GM23338 (cell line): ENCODE measurements at regions not wholly inside any gene's neighbourhood (a gene's known extent, or its start where the extent isn't known, plus 50 kb on each side); places are given as distances from the start of the nearest gene placed in this dataset.

Experiments
- CREB1 ChIP-seq: fragments of 250-450 bp; sonication (Bioruptor Pico); IDR thresholded peaks from 2 replicates; pipeline ENCODE4 v1.5.0; 2020; ENCODE audit warnings: low read depth, mild to moderate bottlenecking, moderate library complexity
- CTCF ChIP-seq, 2 experiments: fragments of 200-600 bp in 1 of 2; sonication (generic) in 1 of 2; conservative IDR thresholded peaks; 2 replicates each; pipeline versions ENCODE4 v1.5.1 to v1.6.1; 2016 to 2017; ENCODE audit warnings: antibody characterized with exemption in 2 of 2, low read depth in 2 of 2, mild to moderate bottlenecking in 2 of 2, moderate library complexity in 1 of 2
- EZH2 ChIP-seq: fragments of 200-600 bp; sonication (generic); IDR thresholded peaks from one replicate; pipeline ENCODE4 v1.8.0; 2017; ENCODE audit warnings: antibody characterized with exemption, mild to moderate bottlenecking, low read depth; ENCODE audit not compliant: unreplicated experiment
- EZH2phosphoT487 ChIP-seq: fragments of 200-600 bp; sonication (generic); IDR thresholded peaks from one replicate; pipeline ENCODE4 v1.8.1; 2018; ENCODE audit warnings: antibody characterized with exemption; ENCODE audit not compliant: unreplicated experiment
- JUNB ChIP-seq: IDR thresholded peaks from one replicate; pipeline ENCODE4 v1.6.1; 2016; ENCODE audit warnings: antibody characterized with exemption; ENCODE audit not compliant: unreplicated experiment
- NANOG ChIP-seq: IDR thresholded peaks from 2 replicates; pipeline ENCODE4 v1.6.1; 2016; ENCODE audit warnings: antibody characterized with exemption, borderline replicate concordance
- POLR2AphosphoS5 ChIP-seq: IDR thresholded peaks from 2 replicates; pipeline ENCODE4 v1.6.1; 2016; ENCODE audit warnings: antibody characterized with exemption, low read depth
- STAT1 ChIP-seq: IDR thresholded peaks from one replicate; pipeline ENCODE4 v1.6.1; 2016; ENCODE audit warnings: antibody characterized with exemption; ENCODE audit not compliant: unreplicated experiment
- ZNF114 ChIP-seq: fragments of 250-450 bp; sonication (Bioruptor Pico); IDR thresholded peaks from 2 replicates; pipeline ENCODE4 v1.5.0; 2020; ENCODE audit warnings: mild to moderate bottlenecking, moderate library complexity
- ZNF331 ChIP-seq: fragments of 250-450 bp; sonication (Bioruptor Pico); IDR thresholded peaks from 2 replicates; pipeline ENCODE4 v1.5.0; 2020; ENCODE audit warnings: low read depth, mild to moderate bottlenecking, moderate library complexity
- ZNF462 ChIP-seq: fragments of 250-450 bp; sonication (Bioruptor Pico); IDR thresholded peaks from 2 replicates; pipeline ENCODE4 v1.5.0; 2020; ENCODE audit warnings: mild to moderate bottlenecking, moderate library complexity
- TF ChIP-seq, protein P1 (sequence below): IDR thresholded peaks from one replicate; pipeline ENCODE4 v1.6.1; 2018; ENCODE audit warnings: antibody characterized with exemption; ENCODE audit not compliant: unreplicated experiment
- TF ChIP-seq, protein P2 (sequence below): IDR thresholded peaks from 2 replicates; pipeline ENCODE4 v1.6.1; 2016; ENCODE audit warnings: antibody characterized with exemption

- no peak for TF ChIP-seq CTCF (conservative IDR thresholded peaks at IDR 0.05; ENCODE audit: low read depth in 2 of 2)
- TF ChIP-seq, protein P1, sequence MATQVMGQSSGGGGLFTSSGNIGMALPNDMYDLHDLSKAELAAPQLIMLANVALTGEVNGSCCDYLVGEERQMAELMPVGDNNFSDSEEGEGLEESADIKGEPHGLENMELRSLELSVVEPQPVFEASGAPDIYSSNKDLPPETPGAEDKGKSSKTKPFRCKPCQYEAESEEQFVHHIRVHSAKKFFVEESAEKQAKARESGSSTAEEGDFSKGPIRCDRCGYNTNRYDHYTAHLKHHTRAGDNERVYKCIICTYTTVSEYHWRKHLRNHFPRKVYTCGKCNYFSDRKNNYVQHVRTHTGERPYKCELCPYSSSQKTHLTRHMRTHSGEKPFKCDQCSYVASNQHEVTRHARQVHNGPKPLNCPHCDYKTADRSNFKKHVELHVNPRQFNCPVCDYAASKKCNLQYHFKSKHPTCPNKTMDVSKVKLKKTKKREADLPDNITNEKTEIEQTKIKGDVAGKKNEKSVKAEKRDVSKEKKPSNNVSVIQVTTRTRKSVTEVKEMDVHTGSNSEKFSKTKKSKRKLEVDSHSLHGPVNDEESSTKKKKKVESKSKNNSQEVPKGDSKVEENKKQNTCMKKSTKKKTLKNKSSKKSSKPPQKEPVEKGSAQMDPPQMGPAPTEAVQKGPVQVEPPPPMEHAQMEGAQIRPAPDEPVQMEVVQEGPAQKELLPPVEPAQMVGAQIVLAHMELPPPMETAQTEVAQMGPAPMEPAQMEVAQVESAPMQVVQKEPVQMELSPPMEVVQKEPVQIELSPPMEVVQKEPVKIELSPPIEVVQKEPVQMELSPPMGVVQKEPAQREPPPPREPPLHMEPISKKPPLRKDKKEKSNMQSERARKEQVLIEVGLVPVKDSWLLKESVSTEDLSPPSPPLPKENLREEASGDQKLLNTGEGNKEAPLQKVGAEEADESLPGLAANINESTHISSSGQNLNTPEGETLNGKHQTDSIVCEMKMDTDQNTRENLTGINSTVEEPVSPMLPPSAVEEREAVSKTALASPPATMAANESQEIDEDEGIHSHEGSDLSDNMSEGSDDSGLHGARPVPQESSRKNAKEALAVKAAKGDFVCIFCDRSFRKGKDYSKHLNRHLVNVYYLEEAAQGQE: no peak
- TF ChIP-seq POLR2AphosphoS5: no peak
- TF ChIP-seq EZH2: no peak
- TF ChIP-seq JUNB: no peak
- no peak for TF ChIP-seq ZNF331
- no peak for TF ChIP-seq EZH2phosphoT487
- TF ChIP-seq ZNF114: no peak
- no peak for TF ChIP-seq NANOG
- TF ChIP-seq, protein P2, sequence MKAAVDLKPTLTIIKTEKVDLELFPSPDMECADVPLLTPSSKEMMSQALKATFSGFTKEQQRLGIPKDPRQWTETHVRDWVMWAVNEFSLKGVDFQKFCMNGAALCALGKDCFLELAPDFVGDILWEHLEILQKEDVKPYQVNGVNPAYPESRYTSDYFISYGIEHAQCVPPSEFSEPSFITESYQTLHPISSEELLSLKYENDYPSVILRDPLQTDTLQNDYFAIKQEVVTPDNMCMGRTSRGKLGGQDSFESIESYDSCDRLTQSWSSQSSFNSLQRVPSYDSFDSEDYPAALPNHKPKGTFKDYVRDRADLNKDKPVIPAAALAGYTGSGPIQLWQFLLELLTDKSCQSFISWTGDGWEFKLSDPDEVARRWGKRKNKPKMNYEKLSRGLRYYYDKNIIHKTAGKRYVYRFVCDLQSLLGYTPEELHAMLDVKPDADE: no peak
- no peak for TF ChIP-seq STAT1
- no peak for TF ChIP-seq CREB1 (CRISPR knock-in tag)
- TF ChIP-seq ZNF462: no peak
Observed at GRCh38 chrX:6898371-6898770, 249.1 kb upstream of the STS start.
